PC-3 (cell line): ENCODE measurements at regions not wholly inside any gene's neighbourhood (a gene's known extent, or its start where the extent isn't known, plus 50 kb on each side); places are given as distances from the start of the nearest gene placed in this dataset.

Experiments
- ATAC-seq: fragments of 200-7000 bp; cut with Tn5 transposase; 2 replicates; pipeline ENCODE4 v1.9.1; 2020; ENCODE audit warnings: mild to moderate bottlenecking, moderate library complexity
- BruUV-seq: library from RNA; stranded (reverse); fragments of 400-500 nt; replicated peaks from 2 replicates; lab custom pipeline; 2021; lab: Mats Ljungman, UMichigan
- CTCF ChIA-PET: fragments of 300-600 bp; sonication (Branson Sonifier 250); formaldehyde crosslinking; loops from one replicate; lab custom pipeline; 2022; ENCODE audit warnings: antibody characterized with exemption; lab: Charles Lee
- POLR2A ChIA-PET: fragments of 300-600 bp; sonication (Branson Sonifier 250); formaldehyde crosslinking; loops from one replicate; lab custom pipeline; 2022; ENCODE audit warnings: antibody characterized with exemption; ENCODE audit not compliant: unreplicated experiment; lab: Charles Lee
- DNase-seq: peaks from one replicate; pipeline ENCODE4 v3.0.0-alpha.2; 2015
- H2AFZ ChIP-seq: fragments of 300-600 bp; sonication (generic); 2 replicates; pipeline ENCODE4 v1.6.0; 2016; ENCODE audit warnings: antibody characterized with exemption, low read length
- H3F3A ChIP-seq: fragments of 300-600 bp; sonication (generic); one replicate; pipeline ENCODE4 v1.6.0; 2017; ENCODE audit warnings: antibody characterized with exemption, low read length, control low read depth, mild to moderate bottlenecking; ENCODE audit not compliant: unreplicated experiment
- H3K27ac ChIP-seq: fragments of 300-600 bp; sonication (generic); 2 replicates; pipeline ENCODE4 v1.5.1; 2016; ENCODE audit warnings: mild to moderate bottlenecking, low read length
- H3K27me3 ChIP-seq: fragments of 300-600 bp; sonication (generic); 2 replicates; pipeline ENCODE4 v1.6.1; 2016; ENCODE audit warnings: low read length, mixed read lengths
- H3K36me3 ChIP-seq: fragments of 300-600 bp; sonication (generic); 2 replicates; pipeline ENCODE4 v1.6.1; 2016; ENCODE audit warnings: low read depth, mixed run types, low read length, mixed read lengths
- H3K4me1 ChIP-seq: fragments of 300-600 bp; sonication (generic); 2 replicates; pipeline ENCODE4 v1.5.1; 2016; ENCODE audit warnings: low read length; ENCODE audit not compliant: insufficient read depth
- H3K4me2 ChIP-seq: fragments of 300-600 bp; sonication (generic); 2 replicates; pipeline ENCODE4 v1.6.0; 2016; ENCODE audit warnings: low read length
- H3K4me3 ChIP-seq: fragments of 300-600 bp; sonication (generic); 2 replicates; pipeline ENCODE4 v1.5.1; 2016; ENCODE audit warnings: mild to moderate bottlenecking, low read length, mixed read lengths
- H3K79me2 ChIP-seq: fragments of 300-600 bp; sonication (generic); 2 replicates; pipeline ENCODE4 v1.6.1; 2017; ENCODE audit warnings: low read length, mixed read lengths
- H3K9ac ChIP-seq: fragments of 300-600 bp; sonication (generic); 2 replicates; pipeline ENCODE4 v1.6.0; 2016; ENCODE audit warnings: mild to moderate bottlenecking, low read length
- H3K9me2 ChIP-seq: fragments of 300-600 bp; sonication (generic); replicated peaks from 2 replicates; pipeline ENCODE4 v1.6.1; 2016; ENCODE audit warnings: mixed run types, low read length, mixed read lengths
- H3K9me3 ChIP-seq: fragments of 300-600 bp; sonication (generic); 2 replicates; pipeline ENCODE4 v1.6.1; 2016; ENCODE audit warnings: low read length, mixed read lengths
- H4K20me1 ChIP-seq: fragments of 300-600 bp; sonication (generic); 2 replicates; pipeline ENCODE4 v1.6.1; 2016; ENCODE audit warnings: low read length, mixed read lengths
- CTCF ChIP-seq: fragments of 300-600 bp; sonication (generic); conservative IDR thresholded peaks from 2 replicates; pipeline ENCODE4 v1.5.1; 2017; ENCODE audit warnings: antibody characterized with exemption, low read depth, mild to moderate bottlenecking, low read length
- EZH2 ChIP-seq: fragments of 300-600 bp; sonication (generic); IDR thresholded peaks from one replicate; pipeline ENCODE4 v1.6.1; 2017; ENCODE audit warnings: antibody characterized with exemption, mild to moderate bottlenecking, low read length; ENCODE audit not compliant: unreplicated experiment
- EZH2phosphoT487 ChIP-seq: fragments of 300-600 bp; sonication (generic); IDR thresholded peaks from 2 replicates; pipeline ENCODE4 v1.6.1; 2018; ENCODE audit warnings: mild to moderate bottlenecking, antibody characterized with exemption, low read length, borderline replicate concordance
- intact Hi-C: fragments of 100-400 bp; cut with micrococcal nuclease; formaldehyde crosslinking; loops from 2 replicates; pipeline ENCODE4 v1.9.0; 2023

GRCh38 chr4:125155251-125155650 lies 159.5 kb upstream of the FAT4 start:
- Histone ChIP-seq H3K9me3 (no peaks in the 10 kb centered on the region), H2AFZ (no peak overlapping the region), H3K4me3 (no peak overlapping the region), H3K27ac (no peak overlapping the region), H4K20me1 (no peaks in the 10 kb centered on the region), H3K27me3 (no peaks in the 10 kb centered on the region), H3K36me3 (no peaks in the 10 kb centered on the region), H3K4me1 (no peaks in the 10 kb centered on the region), H3K79me2 (no peaks in the 10 kb centered on the region), H3F3A (no peaks in the 10 kb centered on the region), H3K9ac (no peak overlapping the region), H3K9me2 (no peaks in the 10 kb centered on the region), H3K4me2 (no peak overlapping the region)
- intact Hi-C loops = no loop called here
- ATAC-seq (no peak), DNase-seq (no peak)
- CTCF ChIA-PET = no interaction called here
- POLR2A ChIA-PET = no interaction called here
- BruUV-seq = no TSS peak
- TF ChIP-seq EZH2phosphoT487 (no peak), CTCF (no peak), EZH2 (no peak)

GRCh38 chr4:125140966-125141495 lies 173.7 kb upstream of the FAT4 start:
- intact Hi-C loops = no loop called here
- no peak for ATAC-seq
- no peak overlapping the region for H3K9ac ChIP-seq
- no peak overlapping the region for H3K27ac ChIP-seq
- no peaks in the 10 kb centered on the region for H3K27me3 ChIP-seq
- H3K4me1 ChIP-seq = no peaks in the 10 kb centered on the region
- no TSS peak for BruUV-seq
- H3K79me2 ChIP-seq = no peaks in the 10 kb centered on the region
- H3K9me2 ChIP-seq = no peaks in the 10 kb centered on the region
- H3F3A ChIP-seq = no peaks in the 10 kb centered on the region
- no peak overlapping the region for H2AFZ ChIP-seq
- H3K4me2 ChIP-seq = no peak overlapping the region
- H3K36me3 ChIP-seq = no peaks in the 10 kb centered on the region
- no peaks in the 10 kb centered on the region for H3K9me3 ChIP-seq
- POLR2A ChIA-PET = no interaction called here
- TF ChIP-seq CTCF (no peak), EZH2 (no peak), EZH2phosphoT487 (no peak)
- CTCF ChIA-PET = no interaction called here
- no peaks in the 10 kb centered on the region for H4K20me1 ChIP-seq
- DNase-seq = no peak
- no peak overlapping the region for H3K4me3 ChIP-seq

GRCh38 chr4:125135652-125136051 lies 179.1 kb upstream of the FAT4 start:
- intact Hi-C loops = no loop called here
- Histone ChIP-seq H3K4me1 (no peaks in the 10 kb centered on the region), H3K4me3 (no peak overlapping the region), H3K4me2 (no peak overlapping the region), H3F3A (no peaks in the 10 kb centered on the region), H3K9me3 (no peaks in the 10 kb centered on the region), H3K27ac (no peak overlapping the region), H3K9me2 (no peaks in the 10 kb centered on the region), H3K36me3 (no peaks in the 10 kb centered on the region), H4K20me1 (no peaks in the 10 kb centered on the region), H2AFZ (no peak overlapping the region), H3K27me3 (no peaks in the 10 kb centered on the region), H3K79me2 (no peaks in the 10 kb centered on the region), H3K9ac (no peak overlapping the region)
- ATAC-seq (no peak), DNase-seq (no peak)
- ChIA-PET CTCF (no interaction called here), POLR2A (no interaction called here)
- no TSS peak for BruUV-seq
- TF ChIP-seq CTCF (no peak), EZH2 (no peak), EZH2phosphoT487 (no peak)
